Suprapubic skin (tissue), 4 donors: ENCODE measurements at regions not wholly inside any gene's neighbourhood (a gene's known extent, or its start where the extent isn't known, plus 50 kb on each side); places are given as distances from the start of the nearest gene placed in this dataset.

Source experiments
- DNase-seq, 2 donors: peaks; one replicate each; pipeline ENCODE4 v3.0.0-alpha.2; 2019; ENCODE audit warnings: low spot score in 2 of 2
- H3K27ac ChIP-seq: fragments of 200-600 bp; sonication (generic); one replicate; pipeline ENCODE4 v1.5.1; 2019
- H3K27me3 ChIP-seq: fragments of 200-600 bp; sonication (generic); one replicate; pipeline ENCODE4 v1.5.1; 2019
- H3K36me3 ChIP-seq: fragments of 200-600 bp; sonication (generic); one replicate; pipeline ENCODE4 v1.5.1; 2019
- H3K4me1 ChIP-seq: fragments of 200-600 bp; sonication (generic); one replicate; pipeline ENCODE4 v1.5.1; 2019
- H3K4me3 ChIP-seq: fragments of 200-600 bp; sonication (generic); one replicate; pipeline ENCODE4 v1.5.1; 2019; ENCODE audit warnings: mild to moderate bottlenecking
- H3K9me3 ChIP-seq: fragments of 200-600 bp; sonication (generic); one replicate; pipeline ENCODE4 v1.5.1; 2019
- EP300 ChIP-seq: sonication (generic); formaldehyde crosslinking; IDR thresholded peaks from one replicate; pipeline ENCODE4 v1.6.1; 2017; ENCODE audit warnings: antibody characterized with exemption
- POLR2A ChIP-seq, 2 donors: fragments of 450-650 bp; IDR thresholded peaks; one replicate each; pipeline ENCODE4 v1.6.1; 2017; ENCODE audit warnings: antibody characterized with exemption in 2 of 2, mild to moderate bottlenecking in 2 of 2, moderate library complexity in 2 of 2
- POLR2AphosphoS5 ChIP-seq, 3 donors: sonication (generic); formaldehyde crosslinking; IDR thresholded peaks; one replicate each; pipeline ENCODE4 v1.6.1; 2017; ENCODE audit warnings: antibody characterized with exemption in 3 of 3
- WGBS: methylation state at CpG from one replicate; pipeline ENCODE4 v1.1.5; 2018; 5-methylcytosine and 5-hydroxymethylcytosine counted together
- TF ChIP-seq, protein P1 (sequence below), 2 donors: fragments of 200-600 bp in 1 of 2; fragments of 450-650 bp in 1 of 2; sonication (generic) in 1 of 2; IDR thresholded peaks; one replicate each; pipeline ENCODE4 v1.5.1; 2016 to 2019; ENCODE audit warnings: antibody characterized with exemption in 2 of 2, mild to moderate bottlenecking in 1 of 2, moderate library complexity in 1 of 2

DNA sequence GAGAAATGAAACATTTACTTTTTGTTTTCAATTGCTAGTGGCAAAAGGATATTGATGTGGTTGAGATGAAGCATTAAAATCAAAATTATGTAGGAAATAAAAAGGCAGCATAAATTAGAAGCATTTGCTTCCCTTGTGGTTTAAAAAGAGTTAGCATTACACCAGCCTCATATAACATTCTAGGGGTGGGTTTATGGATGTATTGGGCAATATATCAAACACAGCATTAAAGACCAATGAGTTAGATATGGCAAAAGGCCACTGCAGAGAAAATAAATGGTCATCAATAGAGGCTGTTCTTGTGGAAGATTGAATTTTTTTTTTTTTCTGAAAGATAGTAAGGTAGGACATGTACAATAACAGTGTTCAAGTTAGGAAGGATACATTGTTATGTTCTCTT is 473.0 kb downstream of the TLR4 start:
- H3K9me3 ChIP-seq, result no peaks in the 10 kb centered on the region
- no peaks in the 10 kb centered on the region for H3K36me3 ChIP-seq
- no peaks in the 10 kb centered on the region for H3K27me3 ChIP-seq
- TF ChIP-seq, protein P1, sequence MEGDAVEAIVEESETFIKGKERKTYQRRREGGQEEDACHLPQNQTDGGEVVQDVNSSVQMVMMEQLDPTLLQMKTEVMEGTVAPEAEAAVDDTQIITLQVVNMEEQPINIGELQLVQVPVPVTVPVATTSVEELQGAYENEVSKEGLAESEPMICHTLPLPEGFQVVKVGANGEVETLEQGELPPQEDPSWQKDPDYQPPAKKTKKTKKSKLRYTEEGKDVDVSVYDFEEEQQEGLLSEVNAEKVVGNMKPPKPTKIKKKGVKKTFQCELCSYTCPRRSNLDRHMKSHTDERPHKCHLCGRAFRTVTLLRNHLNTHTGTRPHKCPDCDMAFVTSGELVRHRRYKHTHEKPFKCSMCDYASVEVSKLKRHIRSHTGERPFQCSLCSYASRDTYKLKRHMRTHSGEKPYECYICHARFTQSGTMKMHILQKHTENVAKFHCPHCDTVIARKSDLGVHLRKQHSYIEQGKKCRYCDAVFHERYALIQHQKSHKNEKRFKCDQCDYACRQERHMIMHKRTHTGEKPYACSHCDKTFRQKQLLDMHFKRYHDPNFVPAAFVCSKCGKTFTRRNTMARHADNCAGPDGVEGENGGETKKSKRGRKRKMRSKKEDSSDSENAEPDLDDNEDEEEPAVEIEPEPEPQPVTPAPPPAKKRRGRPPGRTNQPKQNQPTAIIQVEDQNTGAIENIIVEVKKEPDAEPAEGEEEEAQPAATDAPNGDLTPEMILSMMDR (IDR thresholded peaks at IDR 0.05), result no peak
- TF ChIP-seq EP300 (no peak), POLR2AphosphoS5 (IDR thresholded peaks at IDR 0.05) (no peak), POLR2A (IDR thresholded peaks at IDR 0.05) (no peak)
- H3K4me1 ChIP-seq, result no peaks in the 10 kb centered on the region
- no peak for DNase-seq
- H3K27ac ChIP-seq, result no peak overlapping the region
- no peak overlapping the region for H3K4me3 ChIP-seq

DNA sequence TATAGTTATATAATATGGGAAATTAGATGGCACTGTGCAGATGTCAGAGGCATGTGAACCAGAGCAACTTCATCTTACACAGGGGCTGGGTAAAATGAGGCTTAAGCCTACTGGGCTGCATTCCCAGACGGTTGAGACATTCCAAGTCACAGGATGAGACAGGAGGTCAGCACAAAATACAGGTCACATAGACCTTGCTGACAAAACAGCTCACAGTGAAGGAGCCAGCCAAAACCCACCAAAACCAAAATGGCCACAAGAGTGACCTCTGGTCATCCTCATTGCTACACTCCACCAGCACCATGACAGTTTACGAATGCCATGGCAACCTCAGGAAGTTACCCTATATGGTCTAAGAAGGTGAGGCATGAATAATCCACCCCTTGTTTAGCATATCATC is 479.4 kb downstream of the TLR4 start:
- Histone ChIP-seq H3K27me3 (no peaks in the 10 kb centered on the region), H3K27ac (no peak overlapping the region), H3K4me1 (no peaks in the 10 kb centered on the region), H3K36me3 (no peaks in the 10 kb centered on the region), H3K4me3 (no peak overlapping the region), H3K9me3 (no peaks in the 10 kb centered on the region)
- TF ChIP-seq EP300, result no peak
- TF ChIP-seq POLR2A (IDR thresholded peaks at IDR 0.05), result no peak
- TF ChIP-seq, protein P1 (IDR thresholded peaks at IDR 0.05), result no peak
- TF ChIP-seq POLR2AphosphoS5 (IDR thresholded peaks at IDR 0.05), result no peak
- no peak for DNase-seq
- WGBS, result 78% methylated on average over 2 of the region's 2 CpGs

DNA sequence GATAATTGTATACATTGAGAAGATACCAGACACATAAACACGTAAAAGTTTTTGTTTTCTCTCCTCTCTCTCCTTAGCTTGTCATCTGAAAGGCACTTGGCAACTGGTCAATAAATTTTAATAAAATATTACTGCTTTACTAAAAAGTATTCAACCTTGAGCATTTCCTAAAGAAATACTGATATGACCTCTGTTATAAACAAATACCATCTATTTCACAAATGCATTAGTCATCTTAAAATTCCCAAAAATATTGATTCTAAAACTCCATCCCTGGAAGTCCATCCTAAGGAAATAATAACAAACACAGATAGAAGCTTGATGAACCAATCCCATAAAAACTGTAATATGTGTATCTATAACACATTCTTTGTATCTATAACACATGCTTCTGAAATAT is 483.2 kb downstream of the TLR4 start:
- Histone ChIP-seq H3K27me3 (no peaks in the 10 kb centered on the region), H3K4me3 (no peak overlapping the region), H3K27ac (no peak overlapping the region), H3K4me1 (no peaks in the 10 kb centered on the region), H3K36me3 (no peaks in the 10 kb centered on the region), H3K9me3 (no peaks in the 10 kb centered on the region)
- WGBS, result 72% methylated on average over 1 of the region's 1 CpG
- TF ChIP-seq, protein P1 (IDR thresholded peaks at IDR 0.05), result no peak
- TF ChIP-seq POLR2AphosphoS5 (IDR thresholded peaks at IDR 0.05) (no peak), EP300 (no peak), POLR2A (IDR thresholded peaks at IDR 0.05) (no peak)
- DNase-seq, result no peak

DNA sequence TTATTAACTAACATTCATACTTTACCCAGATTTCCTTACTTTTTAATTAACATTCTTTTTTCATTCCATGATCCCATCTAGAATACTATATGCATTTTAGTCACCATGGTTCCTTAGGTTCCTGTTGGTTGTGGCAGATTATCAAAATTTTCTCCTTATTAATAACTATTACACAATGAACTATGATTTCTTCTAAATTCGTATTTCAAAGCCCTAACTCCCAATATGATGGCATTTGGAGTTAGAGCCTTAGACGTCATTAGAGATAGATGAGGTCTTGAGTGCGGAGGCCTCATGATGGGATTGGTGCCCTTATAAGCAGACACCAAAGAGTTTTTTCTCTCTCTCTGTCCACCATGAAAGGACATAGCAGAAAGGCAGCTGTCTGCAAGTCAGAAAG is 485.4 kb downstream of the TLR4 start:
- no peaks in the 10 kb centered on the region for H3K9me3 ChIP-seq
- no peak overlapping the region for H3K27ac ChIP-seq
- no peaks in the 10 kb centered on the region for H3K36me3 ChIP-seq
- TF ChIP-seq, protein P1 (IDR thresholded peaks at IDR 0.05), result no peak
- TF ChIP-seq POLR2AphosphoS5 (IDR thresholded peaks at IDR 0.05) (no peak), POLR2A (IDR thresholded peaks at IDR 0.05) (no peak)
- H3K27me3 ChIP-seq, result no peaks in the 10 kb centered on the region
- H3K4me1 ChIP-seq, result no peaks in the 10 kb centered on the region
- 89% methylated on average over 3 of the region's 3 CpGs for WGBS
- DNase-seq, result no peak
- no peak overlapping the region for H3K4me3 ChIP-seq

DNA sequence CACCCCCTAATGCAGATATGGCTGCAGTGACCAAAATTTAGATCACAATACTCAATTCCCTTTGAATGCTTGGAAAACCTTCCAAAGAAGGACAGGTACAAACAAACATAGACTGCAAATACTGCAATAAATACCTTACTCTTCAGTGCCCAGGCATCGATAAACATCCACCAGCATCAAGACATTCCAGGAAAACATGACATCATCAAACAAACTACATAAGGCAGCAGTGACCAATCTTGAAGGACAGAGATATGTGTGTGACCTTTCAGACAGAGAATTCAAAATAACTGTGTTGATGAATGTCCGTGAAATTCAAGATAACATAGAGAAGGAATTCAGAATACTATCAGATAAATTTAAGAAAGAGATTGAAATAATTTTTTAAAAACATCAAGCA is 488.6 kb downstream of the TLR4 start:
- WGBS, result 94% methylated on average over 2 of the region's 2 CpGs
- Histone ChIP-seq H3K4me1 (no peaks in the 10 kb centered on the region), H3K27me3 (no peaks in the 10 kb centered on the region), H3K4me3 (no peak overlapping the region), H3K9me3 (no peaks in the 10 kb centered on the region), H3K36me3 (no peaks in the 10 kb centered on the region), H3K27ac (no peak overlapping the region)
- DNase-seq, result no peak
- TF ChIP-seq POLR2A (IDR thresholded peaks at IDR 0.05) (no peak), EP300 (no peak), POLR2AphosphoS5 (IDR thresholded peaks at IDR 0.05) (no peak)
- TF ChIP-seq, protein P1 (IDR thresholded peaks at IDR 0.05), result no peak
